H1 (cell line): ENCODE measurements at regions not wholly inside any gene's neighbourhood (a gene's known extent, or its start where the extent isn't known, plus 50 kb on each side); places are given as distances from the start of the nearest gene placed in this dataset.

ENCODE experiments used
- CTCF ChIA-PET: fragments of 300-600 bp; sonication (Branson Sonifier 250); formaldehyde crosslinking; loops from one replicate; lab custom pipeline; 2021; ENCODE audit not compliant: partially characterized antibody; lab: Charles Lee
- POLR2A ChIA-PET: fragments of 300-600 bp; sonication (Branson Sonifier 250); formaldehyde crosslinking; loops from one replicate; lab custom pipeline; 2021; ENCODE audit warnings: inconsistent platforms; ENCODE audit not compliant: partially characterized antibody; lab: Charles Lee
- DNase-seq, 2 experiments: peaks; one replicate each; pipeline versions ENCODE4 v3.0.0 to v3.0.0-alpha.2; 2010 to 2022; ENCODE audit warnings: low spot score in 2 of 2, low read depth in 1 of 2, mixed read lengths in 1 of 2
- FAIRE-seq: peaks from 2 replicates; lab custom pipeline; 2011; peaks lifted over from hg19 to GRCh38; lab: Jason Lieb, UNC
- H2AFZ ChIP-seq: 2 replicates; pipeline ENCODE4 v1.8.1; 2012; ENCODE audit warnings: low read length, inconsistent platforms
- H2AK5ac ChIP-seq: 2 replicates; pipeline ENCODE4 v1.6.1; 2013; ENCODE audit warnings: low read depth, low read length
- H2BK120ac ChIP-seq: replicated peaks from 2 replicates; pipeline ENCODE3; 2013; ENCODE audit warnings: low read depth, low read length, inconsistent platforms
- H2BK12ac ChIP-seq: 2 replicates; pipeline ENCODE4 v1.6.1; 2013; ENCODE audit warnings: low read depth, low read length
- H2BK15ac ChIP-seq: 2 replicates; pipeline ENCODE4 v1.6.1; 2013; ENCODE audit warnings: low read length
- H2BK20ac ChIP-seq: 2 replicates; pipeline ENCODE4 v1.6.1; 2013; ENCODE audit warnings: low read length
- H2BK5ac ChIP-seq: 2 replicates; pipeline ENCODE4 v1.6.1; 2013; ENCODE audit warnings: low read depth, low read length
- H3K14ac ChIP-seq: 2 replicates; pipeline ENCODE4 v1.6.1; 2013; ENCODE audit warnings: inconsistent platforms; ENCODE audit not compliant: insufficient read length
- H3K18ac ChIP-seq: 2 replicates; pipeline ENCODE4 v1.6.1; 2013; ENCODE audit warnings: low read length; ENCODE audit errors: extremely low read depth
- H3K23ac ChIP-seq: 2 replicates; pipeline ENCODE4 v1.6.1; 2013; ENCODE audit warnings: inconsistent platforms; ENCODE audit not compliant: insufficient read length
- H3K23me2 ChIP-seq: 2 replicates; pipeline ENCODE4 v1.6.1; 2013; ENCODE audit warnings: low read depth, low read length
- H3K27ac ChIP-seq: 2 replicates; pipeline ENCODE4 v1.6.1; 2011; ENCODE audit warnings: low read depth, low read length, inconsistent platforms
- H3K27me3 ChIP-seq, 4 experiments: replicated peaks in 1 of 4; 1 replicate in 1 of 4; 2 replicates in 3 of 4; pipeline versions ENCODE4 v1.6.1 to v1.8.1; 2011 to 2013; ENCODE audit warnings: low read length in 3 of 4, mild to moderate bottlenecking in 3 of 4, inconsistent platforms in 2 of 4, mixed read lengths in 2 of 4, moderate library complexity in 1 of 4; ENCODE audit not compliant: control insufficient read depth in 3 of 4, insufficient read depth in 3 of 4; ENCODE audit errors: extremely low read depth in 1 of 4
- H3K36me3 ChIP-seq, 4 experiments: 2 replicates each; pipeline versions ENCODE4 v1.6.1 to v1.8.1; 2011 to 2013; ENCODE audit warnings: mild to moderate bottlenecking in 4 of 4, low read length in 3 of 4, moderate library complexity in 2 of 4, control low read depth in 1 of 4, inconsistent platforms in 1 of 4; ENCODE audit not compliant: insufficient read depth in 4 of 4, control insufficient read depth in 2 of 4
- H3K4ac ChIP-seq: replicated peaks from 2 replicates; pipeline ENCODE3; 2013; ENCODE audit warnings: low read length, low read depth, mixed read lengths, inconsistent platforms; ENCODE audit not compliant: insufficient read length
- H3K4me1 ChIP-seq, 4 experiments: replicated peaks in 1 of 4; 1 replicate in 1 of 4; 2 replicates in 3 of 4; pipeline versions ENCODE4 v1.6.1 to v1.8.1; 2011 to 2013; ENCODE audit warnings: low read length in 3 of 4, inconsistent platforms in 2 of 4, mixed read lengths in 1 of 4; ENCODE audit not compliant: insufficient read depth in 4 of 4, control insufficient read depth in 3 of 4
- H3K4me2 ChIP-seq, 2 experiments: 2 replicates each; pipeline versions ENCODE4 v1.6.1 to v1.8.1; 2011 to 2013; ENCODE audit warnings: low read depth in 2 of 2, low read length in 2 of 2, control low read depth in 1 of 2, inconsistent platforms in 1 of 2, mild to moderate bottlenecking in 1 of 2; ENCODE audit not compliant: insufficient read depth in 1 of 2
- H3K4me3 ChIP-seq, 4 experiments: fragments of 200-600, 300-600 bp in 1 of 4; sonication (generic), shearing (Covaris generic), sonication (Bioruptor Twin) in 1 of 4; 2 replicates each; pipeline versions ENCODE4 v1.5.1 to v1.8.1; 2011 to 2016; ENCODE audit warnings: low read length in 4 of 4, low read depth in 3 of 4, control low read depth in 2 of 4, inconsistent platforms in 2 of 4, mild to moderate bottlenecking in 2 of 4, mixed read lengths in 1 of 4, moderate library complexity in 1 of 4; ENCODE audit not compliant: insufficient read depth in 2 of 4; ENCODE audit errors: extremely low read depth in 1 of 4
- H3K56ac ChIP-seq: replicated peaks from 2 replicates; pipeline ENCODE3; 2013; ENCODE audit warnings: low read depth, mild to moderate bottlenecking, mixed read lengths, low read length, inconsistent platforms; ENCODE audit not compliant: insufficient read length
- H3K79me1 ChIP-seq: 2 replicates; pipeline ENCODE4 v1.6.1; 2013; ENCODE audit warnings: low read depth, low read length, control low read depth
- H3K79me2 ChIP-seq, 2 experiments: 2 replicates each; pipeline versions ENCODE4 v1.6.1 to v1.8.1; 2012 to 2013; ENCODE audit warnings: low read length in 2 of 2, mild to moderate bottlenecking in 2 of 2, inconsistent platforms in 1 of 2; ENCODE audit not compliant: insufficient read depth in 2 of 2, control insufficient read depth in 1 of 2
- H3K9ac ChIP-seq, 4 experiments: replicated peaks in 1 of 4; 1 replicate in 1 of 4; 2 replicates in 3 of 4; pipeline versions ENCODE4 v1.6.1 to v1.8.1; 2011 to 2013; ENCODE audit warnings: low read depth in 3 of 4, low read length in 3 of 4, control low read depth in 2 of 4, mild to moderate bottlenecking in 2 of 4, moderate library complexity in 2 of 4, inconsistent platforms in 1 of 4; ENCODE audit errors: extremely low read depth in 1 of 4
- H3K9me3 ChIP-seq, 2 experiments: 2 replicates each; pipeline versions ENCODE4 v1.6.1 to v1.8.1; 2012 to 2013; ENCODE audit warnings: mild to moderate bottlenecking in 2 of 2, moderate library complexity in 2 of 2, control low read depth in 1 of 2, inconsistent platforms in 1 of 2, low read depth in 1 of 2, low read length in 1 of 2, mixed read lengths in 1 of 2; ENCODE audit not compliant: insufficient read depth in 2 of 2
- H4K20me1 ChIP-seq, 2 experiments: replicated peaks in 1 of 2; 2 replicates each; pipeline versions ENCODE3 to v1.8.1; 2011 to 2013; ENCODE audit warnings: inconsistent platforms in 2 of 2, low read length in 2 of 2, mild to moderate bottlenecking in 1 of 2; ENCODE audit not compliant: insufficient read depth in 2 of 2, control insufficient read depth in 1 of 2
- H4K5ac ChIP-seq: 2 replicates; pipeline ENCODE4 v1.6.1; 2013; ENCODE audit warnings: low read length, low read depth, mixed read lengths, inconsistent platforms; ENCODE audit not compliant: insufficient read length
- H4K8ac ChIP-seq: 2 replicates; pipeline ENCODE4 v1.8.0; 2013; ENCODE audit warnings: mild to moderate bottlenecking, moderate library complexity, low read length, inconsistent platforms; ENCODE audit not compliant: insufficient read depth; ENCODE audit errors: extremely low read depth
- H4K91ac ChIP-seq: replicated peaks from 2 replicates; pipeline ENCODE3; 2013; ENCODE audit warnings: low read length, mixed read lengths, inconsistent platforms; ENCODE audit not compliant: insufficient read length
- BACH1 ChIP-seq: IDR thresholded peaks from 2 replicates; pipeline ENCODE4 v1.6.1; 2012; ENCODE audit warnings: low read length, improper control_type of control experiment
- CTCF ChIP-seq, 3 experiments: IDR thresholded peaks; 1 replicate in 2 of 3; 2 replicates in 1 of 3; pipeline versions ENCODE4 v1.5.1 to v1.6.1; 2011; ENCODE audit warnings: low read length in 3 of 3, mild to moderate bottlenecking in 3 of 3, inconsistent platforms in 2 of 3, low read depth in 1 of 3, moderate library complexity in 1 of 3; ENCODE audit not compliant: insufficient read depth in 1 of 3; ENCODE audit errors: control extremely low read depth in 1 of 3
- GABPA ChIP-seq: IDR thresholded peaks from 2 replicates; pipeline ENCODE4 v1.6.1; 2011; ENCODE audit warnings: mild to moderate bottlenecking, low read length, moderate library complexity, borderline replicate concordance; ENCODE audit not compliant: insufficient read depth
- MAFK ChIP-seq: IDR thresholded peaks from 2 replicates; pipeline ENCODE4 v1.6.1; 2012; ENCODE audit warnings: low read depth, mild to moderate bottlenecking, improper control_type of control experiment, low read length
- POLR2A ChIP-seq, 2 experiments: IDR thresholded peaks; 1 replicate in 1 of 2; 2 replicates in 1 of 2; pipeline ENCODE4 v1.6.1; 2011; ENCODE audit warnings: low read depth in 2 of 2, low read length in 2 of 2, mild to moderate bottlenecking in 2 of 2; ENCODE audit errors: control extremely low read depth in 1 of 2
- RAD21 ChIP-seq, 2 experiments: IDR thresholded peaks in 1 of 2; conservative IDR thresholded peaks in 1 of 2; 2 replicates each; pipeline ENCODE4 v1.6.1; 2011; ENCODE audit warnings: low read depth in 2 of 2, low read length in 2 of 2, improper control_type of control experiment in 1 of 2, inconsistent platforms in 1 of 2, mild to moderate bottlenecking in 1 of 2, moderate library complexity in 1 of 2
- SAP30 ChIP-seq: fragments of 300-600 bp; sonication (generic); IDR thresholded peaks from 2 replicates; pipeline ENCODE4 v1.7.1; 2012; ENCODE audit warnings: low read length, moderate library complexity, mild to moderate bottlenecking, inconsistent platforms; ENCODE audit not compliant: insufficient read depth, insufficient replicate concordance
- TBP ChIP-seq: IDR thresholded peaks from 2 replicates; pipeline ENCODE4 v1.6.1; 2011; ENCODE audit warnings: low read depth, low read length, improper control_type of control experiment
- WGBS, 2 experiments: shearing (Covaris generic) in 1 of 2; methylation state at CpG; one replicate each; pipeline versions ENCODE4 v1.1.6 to v1.1.7; 2013 to 2015; ENCODE audit warnings: low lambda C conversion rate in 2 of 2, mixed read lengths in 2 of 2, inconsistent platforms in 1 of 2, low coverage in 1 of 2, missing lambda C conversion rate in 1 of 2; ENCODE audit not compliant: insufficient replicate concordance in 2 of 2, insufficient coverage in 1 of 2, insufficient read length in 1 of 2; ENCODE audit errors: extremely low coverage in 1 of 2, missing lambda C conversion rate in 1 of 2; 5-methylcytosine and 5-hydroxymethylcytosine counted together

- H2BK15ac ChIP-seq = no peak overlapping the region
- H2BK20ac ChIP-seq = no peak overlapping the region
- DNase-seq = no peak
- no peak overlapping the region for H3K18ac ChIP-seq
- no peak overlapping the region for H3K14ac ChIP-seq
- 72% methylated on average over 4 of the region's 4 CpGs; no CpG with 5 or more reads in 1 of the 2 experiments for WGBS, 2 experiments
- no peaks in the 10 kb centered on the region for H3K9me3 ChIP-seq
- H3K27ac ChIP-seq = no peak overlapping the region
- H3K9ac ChIP-seq = no peak overlapping the region
- no peaks in the 10 kb centered on the region for H3K23me2 ChIP-seq
- no peak overlapping the region for H4K5ac ChIP-seq
- H3K4me2 ChIP-seq = no peak overlapping the region
- POLR2A ChIA-PET = no interaction called here
- no peak overlapping the region for H4K8ac ChIP-seq
- H2AFZ ChIP-seq = peak overlapping the region; percentile 48; the same call in 1 of the 2 replicates
- peaks cover 0 to 9% (median 1%) of the 10 kb centered on the region in 4 experiments; a peak in 1 of 7 replicates for H3K4me1 ChIP-seq
- CTCF ChIA-PET = interaction anchor here (0.7 to 7.0 kb wide), 17 partner anchors 12 to 1048 kb away, joined by 3 to 105 read pairs (median 3); partner anchors contain the start of gene TBPL2
- FAIRE-seq = no peak
- H3K36me3 ChIP-seq = no peaks in the 10 kb centered on the region
- H3K27me3 ChIP-seq = no peaks in the 10 kb centered on the region
- no peak overlapping the region for H2BK12ac ChIP-seq
- no peak overlapping the region for H2BK5ac ChIP-seq
- H3K79me2 ChIP-seq = no peaks in the 10 kb centered on the region
- no peak overlapping the region for H2BK120ac ChIP-seq
- no peaks in the 10 kb centered on the region for H3K79me1 ChIP-seq
- H3K56ac ChIP-seq = no peak overlapping the region
- no peak overlapping the region for H3K4ac ChIP-seq
- H4K20me1 ChIP-seq = no peaks in the 10 kb centered on the region
- no peak overlapping the region for H4K91ac ChIP-seq
- H3K23ac ChIP-seq = no peak overlapping the region
- no peak overlapping the region for H3K4me3 ChIP-seq
- no peak for TF ChIP-seq MAFK
- TF ChIP-seq BACH1 = no peak
- TF ChIP-seq TBP = no peak
- TF ChIP-seq RAD21 (IDR thresholded peaks at IDR 0.05 in 1 of 2, conservative IDR thresholded peaks at IDR 0.05 in 1 of 2; ENCODE audit: low read depth in 2 of 2, low read length in 2 of 2) = peak; percentile 69 to 75
- TF ChIP-seq CTCF (IDR thresholded peaks at IDR 0.05; ENCODE audit: control extremely low read depth in 1 of 3, insufficient read depth in 1 of 3, low read depth in 1 of 3, low read length in 3 of 3) = peak in 2 of 3 experiments; percentile 37 to 47; a peak in 2 of 4 replicates
- no peak for TF ChIP-seq SAP30
- TF ChIP-seq GABPA = no peak
- no peak for TF ChIP-seq POLR2A (IDR thresholded peaks at IDR 0.05; ENCODE audit: control extremely low read depth in 1 of 2, low read depth in 2 of 2, low read length in 2 of 2)
- TF ChIP-seq, all 59 proteins: peak for 2
- no peak overlapping the region for H2AK5ac ChIP-seq
Measured at GRCh38 chr14:56487090-56487667, 92.4 kb upstream of the TMEM260 start.
